Fibroblast of pulmonary artery (primary cell): ENCODE measurements at regions not wholly inside any gene's neighbourhood (a gene's known extent, or its start where the extent isn't known, plus 50 kb on each side); places are given as distances from the start of the nearest gene placed in this dataset.

ENCODE experiments used
- DNase-seq: peaks from one replicate; pipeline ENCODE4 v3.0.0-alpha.2; 2010; ENCODE audit warnings: low read depth
- H3K4me3 ChIP-seq: replicated peaks from 2 replicates; pipeline ENCODE4 v1.5.1; 2011; ENCODE audit warnings: low read depth, mild to moderate bottlenecking, control low read depth, low read length, moderate library complexity
- TF ChIP-seq, protein P1 (sequence below): IDR thresholded peaks from 2 replicates; pipeline ENCODE4 v1.5.1; 2011; ENCODE audit warnings: mild to moderate bottlenecking, control low read depth, low read length, inconsistent platforms; ENCODE audit errors: missing control alignments

DNA sequence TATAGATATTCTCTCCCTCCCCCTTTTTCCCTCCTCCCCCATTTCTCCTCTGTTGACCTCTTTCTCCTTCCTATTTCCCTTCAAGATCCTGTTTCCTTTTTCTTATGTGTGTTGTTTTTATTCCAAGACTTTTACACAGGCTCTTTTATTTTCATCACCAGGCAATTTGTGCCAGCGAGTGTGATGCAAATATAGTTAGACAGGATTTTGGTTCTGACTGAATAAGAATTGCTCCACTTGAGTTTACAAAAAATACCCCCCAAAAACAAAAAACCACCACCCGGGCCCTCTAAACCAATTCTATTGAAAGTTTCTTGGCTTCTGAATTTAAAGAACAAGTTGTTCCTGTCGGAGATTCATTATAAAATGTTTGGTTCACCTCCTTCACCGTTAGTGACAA is 50.9 kb upstream of the MAPK4 start:
- TF ChIP-seq, protein P1, sequence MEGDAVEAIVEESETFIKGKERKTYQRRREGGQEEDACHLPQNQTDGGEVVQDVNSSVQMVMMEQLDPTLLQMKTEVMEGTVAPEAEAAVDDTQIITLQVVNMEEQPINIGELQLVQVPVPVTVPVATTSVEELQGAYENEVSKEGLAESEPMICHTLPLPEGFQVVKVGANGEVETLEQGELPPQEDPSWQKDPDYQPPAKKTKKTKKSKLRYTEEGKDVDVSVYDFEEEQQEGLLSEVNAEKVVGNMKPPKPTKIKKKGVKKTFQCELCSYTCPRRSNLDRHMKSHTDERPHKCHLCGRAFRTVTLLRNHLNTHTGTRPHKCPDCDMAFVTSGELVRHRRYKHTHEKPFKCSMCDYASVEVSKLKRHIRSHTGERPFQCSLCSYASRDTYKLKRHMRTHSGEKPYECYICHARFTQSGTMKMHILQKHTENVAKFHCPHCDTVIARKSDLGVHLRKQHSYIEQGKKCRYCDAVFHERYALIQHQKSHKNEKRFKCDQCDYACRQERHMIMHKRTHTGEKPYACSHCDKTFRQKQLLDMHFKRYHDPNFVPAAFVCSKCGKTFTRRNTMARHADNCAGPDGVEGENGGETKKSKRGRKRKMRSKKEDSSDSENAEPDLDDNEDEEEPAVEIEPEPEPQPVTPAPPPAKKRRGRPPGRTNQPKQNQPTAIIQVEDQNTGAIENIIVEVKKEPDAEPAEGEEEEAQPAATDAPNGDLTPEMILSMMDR = no peak
- no peak for DNase-seq
- no peak overlapping the region for H3K4me3 ChIP-seq
